ENCODE measurements at regions not wholly inside any gene's neighbourhood (a gene's known extent, or its start where the extent isn't known, plus 50 kb on each side); places are given as distances from the start of the nearest gene placed in this dataset.

DNA sequence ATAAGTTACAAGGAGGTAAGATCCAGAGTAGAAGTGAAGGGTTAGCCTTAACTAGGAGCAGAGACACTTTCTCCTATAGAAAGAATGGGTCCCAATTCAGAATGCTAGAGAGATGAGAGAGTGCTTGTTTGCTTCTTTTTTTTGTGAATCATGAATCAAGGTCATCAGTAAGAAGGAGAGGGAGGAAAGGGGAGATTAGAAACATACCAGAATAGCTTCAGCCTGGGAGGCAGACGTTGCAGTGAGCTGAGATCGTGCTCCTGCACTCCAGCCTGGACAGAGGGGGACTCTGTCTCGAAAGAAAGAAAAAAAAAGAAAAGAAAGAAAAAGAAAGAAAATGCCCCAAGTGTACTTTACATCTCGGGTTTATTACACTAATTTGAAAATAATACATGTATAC lies 55.8 kb upstream of the SLC35F5 start:
- Histone ChIP-seq H3K4me3 (no peak overlapping the region), H3K4me1 (no peaks in the 10 kb centered on the region), H3K27me3 (no peaks in the 10 kb centered on the region), H3K36me3 (no peaks in the 10 kb centered on the region), H3K27ac (no peak overlapping the region), H3K9me3 (no peaks in the 10 kb centered on the region)
- no peak for DNase-seq (ENCODE audit: extremely low spot score in 2 of 2)
- intact Hi-C loops (cut with DNase I): no loop called here
- TF ChIP-seq POLR2A (IDR thresholded peaks at IDR 0.05): no peak
- TF ChIP-seq, protein P1, sequence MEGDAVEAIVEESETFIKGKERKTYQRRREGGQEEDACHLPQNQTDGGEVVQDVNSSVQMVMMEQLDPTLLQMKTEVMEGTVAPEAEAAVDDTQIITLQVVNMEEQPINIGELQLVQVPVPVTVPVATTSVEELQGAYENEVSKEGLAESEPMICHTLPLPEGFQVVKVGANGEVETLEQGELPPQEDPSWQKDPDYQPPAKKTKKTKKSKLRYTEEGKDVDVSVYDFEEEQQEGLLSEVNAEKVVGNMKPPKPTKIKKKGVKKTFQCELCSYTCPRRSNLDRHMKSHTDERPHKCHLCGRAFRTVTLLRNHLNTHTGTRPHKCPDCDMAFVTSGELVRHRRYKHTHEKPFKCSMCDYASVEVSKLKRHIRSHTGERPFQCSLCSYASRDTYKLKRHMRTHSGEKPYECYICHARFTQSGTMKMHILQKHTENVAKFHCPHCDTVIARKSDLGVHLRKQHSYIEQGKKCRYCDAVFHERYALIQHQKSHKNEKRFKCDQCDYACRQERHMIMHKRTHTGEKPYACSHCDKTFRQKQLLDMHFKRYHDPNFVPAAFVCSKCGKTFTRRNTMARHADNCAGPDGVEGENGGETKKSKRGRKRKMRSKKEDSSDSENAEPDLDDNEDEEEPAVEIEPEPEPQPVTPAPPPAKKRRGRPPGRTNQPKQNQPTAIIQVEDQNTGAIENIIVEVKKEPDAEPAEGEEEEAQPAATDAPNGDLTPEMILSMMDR (IDR thresholded peaks at IDR 0.05): no peak
- TF ChIP-seq POLR2AphosphoS5 (IDR thresholded peaks at IDR 0.05; ENCODE audit: insufficient read depth in 1 of 2, low read depth in 1 of 2): no peak

DNA sequence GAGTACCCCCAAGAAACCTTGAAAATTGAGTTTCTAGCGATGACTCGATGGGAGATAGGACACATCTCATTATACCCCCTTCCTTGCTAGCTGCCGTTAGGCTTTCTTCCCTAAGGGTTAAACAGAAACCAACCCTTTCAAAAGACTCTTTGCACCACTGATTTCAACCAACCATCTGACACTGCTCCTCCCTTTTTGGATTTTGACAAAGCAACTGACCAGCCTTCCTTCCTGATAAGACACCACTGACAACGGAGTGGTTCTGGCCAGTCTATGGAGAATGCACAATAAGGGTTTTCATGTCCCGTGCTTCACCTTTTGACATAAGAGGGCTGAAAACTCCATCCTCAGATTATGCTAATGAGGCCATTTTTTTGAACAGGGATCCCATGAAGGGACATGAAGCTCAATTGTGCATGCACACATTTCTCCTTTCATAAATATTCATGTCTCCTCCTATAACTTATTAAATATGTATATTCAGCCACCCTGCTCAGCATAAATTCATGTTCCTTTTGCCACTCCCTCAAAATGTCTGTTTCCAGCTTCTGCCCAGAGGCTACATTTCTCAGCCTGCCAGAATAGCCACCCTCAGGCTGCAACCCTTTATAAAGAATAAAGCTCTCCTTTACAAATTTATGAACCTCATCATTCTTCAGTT lies 52.8 kb upstream of the SLC35F5 start:
- H3K4me3 ChIP-seq: no peak overlapping the region
- no peak overlapping the region for H3K27ac ChIP-seq
- H3K4me1 ChIP-seq: no peaks in the 10 kb centered on the region
- no peaks in the 10 kb centered on the region for H3K36me3 ChIP-seq
- no peak for DNase-seq (ENCODE audit: extremely low spot score in 2 of 2)
- no peaks in the 10 kb centered on the region for H3K27me3 ChIP-seq
- H3K9me3 ChIP-seq: no peaks in the 10 kb centered on the region
- TF ChIP-seq POLR2A (IDR thresholded peaks at IDR 0.05) (no peak), POLR2AphosphoS5 (IDR thresholded peaks at IDR 0.05; ENCODE audit: insufficient read depth in 1 of 2, low read depth in 1 of 2) (no peak)
- TF ChIP-seq, protein P1 (IDR thresholded peaks at IDR 0.05): no peak
- intact Hi-C loops (cut with DNase I): no loop called here

DNA sequence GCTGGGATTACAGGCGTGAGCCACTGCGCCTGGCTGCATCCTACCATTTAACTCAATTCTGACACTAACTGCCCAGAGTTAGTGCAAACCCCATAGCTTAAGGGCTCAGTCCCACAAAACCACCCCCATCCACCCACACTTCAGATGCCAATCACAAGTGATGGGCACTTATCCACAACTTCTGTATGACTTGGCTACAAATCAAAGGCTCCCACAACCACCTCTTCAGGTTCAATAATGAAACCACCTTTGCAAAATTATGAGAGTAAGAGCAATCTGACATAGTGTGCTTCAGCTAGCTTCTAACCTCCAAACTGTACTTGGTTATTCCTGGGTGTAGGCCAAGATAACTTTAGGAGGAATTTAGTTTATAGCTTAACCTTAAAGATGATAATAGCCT lies 51.3 kb upstream of the SLC35F5 start:
- Histone ChIP-seq H3K4me1 (no peaks in the 10 kb centered on the region), H3K9me3 (no peaks in the 10 kb centered on the region), H3K36me3 (no peaks in the 10 kb centered on the region), H3K4me3 (no peak overlapping the region), H3K27me3 (no peaks in the 10 kb centered on the region), H3K27ac (no peak overlapping the region)
- no peak for TF ChIP-seq POLR2AphosphoS5 (IDR thresholded peaks at IDR 0.05; ENCODE audit: insufficient read depth in 1 of 2, low read depth in 1 of 2)
- TF ChIP-seq, protein P1 (IDR thresholded peaks at IDR 0.05): no peak
- no peak for TF ChIP-seq POLR2A (IDR thresholded peaks at IDR 0.05)
- intact Hi-C loops (cut with DNase I): no loop called here
- DNase-seq (ENCODE audit: extremely low spot score in 2 of 2): no peak

DNA sequence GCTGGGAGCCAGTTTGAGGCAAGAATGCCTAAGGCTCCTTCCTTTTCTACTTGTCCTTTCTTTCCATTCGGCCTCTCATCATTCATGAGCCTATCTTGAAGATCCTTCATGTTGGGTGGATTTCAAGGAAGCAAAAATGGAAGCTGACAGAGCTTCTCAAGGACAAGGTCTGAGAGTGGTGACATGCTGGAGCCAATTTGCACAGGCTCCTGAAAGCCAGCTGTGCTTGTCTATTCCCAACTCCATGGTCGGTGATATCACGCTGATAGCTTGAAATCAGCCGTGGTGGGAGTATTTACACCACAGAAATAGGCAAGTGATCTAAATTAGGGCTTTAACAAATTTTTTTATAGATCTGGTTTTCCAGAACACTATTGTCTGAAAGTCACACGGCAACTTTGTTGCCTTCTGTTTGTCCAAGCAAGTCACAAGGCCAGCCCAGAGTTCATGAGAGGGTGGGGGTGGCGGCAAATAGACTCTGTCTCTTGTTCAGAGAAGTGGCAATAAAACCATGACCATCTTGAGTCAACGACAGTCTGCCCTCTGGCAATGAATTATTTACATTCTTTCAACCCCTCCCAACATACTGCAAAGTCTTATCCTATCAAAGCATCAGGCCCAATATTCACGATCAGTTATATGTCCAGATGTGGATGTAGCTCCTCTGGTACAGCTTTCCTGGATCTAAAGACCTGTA lies 49.9 kb upstream of the SLC35F5 start:
- H3K9me3 ChIP-seq: no peaks in the 10 kb centered on the region
- TF ChIP-seq, protein P1 (IDR thresholded peaks at IDR 0.05): no peak
- TF ChIP-seq POLR2A (IDR thresholded peaks at IDR 0.05) (no peak), POLR2AphosphoS5 (IDR thresholded peaks at IDR 0.05; ENCODE audit: insufficient read depth in 1 of 2, low read depth in 1 of 2) (no peak)
- intact Hi-C loops (cut with DNase I): no loop called here

More for the DNA sequence above, 49.9 kb upstream of the SLC35F5 start:
- H3K27ac ChIP-seq: no peak overlapping the region
- no peak for DNase-seq (ENCODE audit: extremely low spot score in 2 of 2)
- no peaks in the 10 kb centered on the region for H3K27me3 ChIP-seq
- H3K4me1 ChIP-seq: no peaks in the 10 kb centered on the region
- H3K4me3 ChIP-seq: no peak overlapping the region
- no peaks in the 10 kb centered on the region for H3K36me3 ChIP-seq

Data from vagina (tissue), 2 donors.